ENCODE measurements at regions not wholly inside any gene's neighbourhood (a gene's known extent, or its start where the extent isn't known, plus 50 kb on each side); places are given as distances from the start of the nearest gene placed in this dataset.

DNA sequence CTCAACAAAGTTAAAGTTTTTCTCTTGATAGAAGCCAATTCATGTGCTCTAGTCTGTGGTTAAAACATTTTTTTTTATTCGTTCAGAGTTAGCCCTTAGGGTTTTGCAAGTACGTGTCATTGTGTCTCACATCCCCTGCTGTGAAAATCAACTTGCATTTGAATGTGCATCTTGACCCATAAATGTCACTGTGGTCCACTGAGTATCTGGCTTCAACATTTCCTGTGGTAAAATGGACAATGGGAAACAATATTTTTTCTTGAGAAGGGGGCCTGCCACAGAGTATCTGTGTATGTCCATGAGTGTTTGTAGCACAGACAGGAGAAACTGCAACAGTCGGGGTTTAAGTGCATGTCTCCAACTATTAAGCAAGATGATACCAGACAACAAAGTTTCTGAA, 554.8 kb upstream of the TENM3 start:
- no peak for DNase-seq

DNA sequence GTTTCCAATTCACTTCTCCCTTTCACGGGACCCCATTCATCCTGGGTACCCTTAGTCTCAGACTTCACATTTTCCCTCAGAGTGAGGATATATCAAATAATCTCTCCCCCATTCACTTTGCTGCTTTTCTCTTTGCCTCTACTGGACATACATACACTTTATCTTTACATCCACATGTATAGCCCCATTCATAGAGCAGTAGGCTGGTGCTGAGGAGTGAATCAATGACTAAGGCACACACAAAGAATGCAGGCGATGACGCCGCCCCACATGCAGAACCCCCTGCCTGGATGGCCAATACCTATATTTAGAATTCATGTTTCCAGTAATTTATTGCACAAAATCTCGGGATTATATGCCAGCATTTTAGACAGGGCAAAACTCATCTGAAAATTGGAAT, 554.3 kb upstream of the TENM3 start:
- no peak for DNase-seq

DNA sequence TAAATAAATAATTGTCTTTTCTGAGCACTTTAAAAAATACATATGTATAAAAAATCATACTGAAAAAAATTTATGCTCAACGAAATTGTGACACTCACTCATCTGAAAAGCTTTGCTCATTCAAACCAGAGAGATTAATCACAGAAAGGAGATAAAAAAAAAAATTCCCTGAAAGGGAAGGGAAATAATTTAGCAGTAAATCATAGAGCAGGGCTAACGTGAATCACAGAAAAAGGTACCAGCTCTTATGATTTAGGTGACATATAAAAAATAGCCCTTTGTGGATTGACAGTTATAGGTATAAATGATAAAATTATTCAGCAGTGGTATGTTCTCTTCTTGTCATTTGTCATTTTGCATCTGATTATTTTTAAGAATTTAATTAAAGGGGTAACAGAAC, 552.7 kb upstream of the TENM3 start:
- DNase-seq = no peak

DNA sequence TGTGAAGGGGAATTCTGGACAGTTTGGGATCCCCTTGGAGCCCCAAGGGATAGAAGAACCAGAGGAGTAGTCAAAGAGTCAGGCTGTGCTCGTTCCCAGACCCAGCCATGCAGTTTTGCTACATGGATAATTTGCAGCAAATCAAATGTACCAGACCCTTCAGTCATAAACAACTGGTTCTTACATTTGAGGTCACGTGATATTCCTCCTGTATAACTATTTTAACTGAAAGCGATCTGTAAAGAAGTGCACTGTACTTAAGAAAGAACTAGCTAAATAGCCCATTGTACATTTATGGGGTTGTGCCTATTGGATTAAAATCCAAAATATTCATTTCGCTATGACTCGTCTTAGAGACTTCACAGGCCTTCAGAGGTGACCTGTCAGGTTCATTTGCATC, 550.2 kb upstream of the TENM3 start:
- no peak for DNase-seq

DNA sequence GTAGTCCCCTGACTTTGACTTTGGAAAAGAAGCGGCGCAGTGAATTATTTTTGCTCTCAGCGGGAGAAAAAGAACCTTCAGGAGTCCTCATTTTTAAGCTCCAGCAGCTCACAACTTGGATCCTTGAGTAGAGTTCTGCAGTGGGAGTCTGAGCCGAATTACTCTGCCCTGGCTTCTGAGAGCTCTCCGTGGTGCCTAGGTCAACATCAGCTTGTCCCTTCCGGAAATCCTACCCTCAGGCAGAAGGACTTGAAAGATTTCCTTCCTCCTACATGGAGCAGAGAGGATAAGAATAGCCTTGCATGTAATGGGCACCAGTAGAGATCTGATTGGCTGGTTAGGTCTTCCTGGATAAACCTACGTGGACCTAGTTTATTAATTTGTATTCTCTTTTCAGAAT, 549.7 kb upstream of the TENM3 start:
- no peak for DNase-seq

DNA sequence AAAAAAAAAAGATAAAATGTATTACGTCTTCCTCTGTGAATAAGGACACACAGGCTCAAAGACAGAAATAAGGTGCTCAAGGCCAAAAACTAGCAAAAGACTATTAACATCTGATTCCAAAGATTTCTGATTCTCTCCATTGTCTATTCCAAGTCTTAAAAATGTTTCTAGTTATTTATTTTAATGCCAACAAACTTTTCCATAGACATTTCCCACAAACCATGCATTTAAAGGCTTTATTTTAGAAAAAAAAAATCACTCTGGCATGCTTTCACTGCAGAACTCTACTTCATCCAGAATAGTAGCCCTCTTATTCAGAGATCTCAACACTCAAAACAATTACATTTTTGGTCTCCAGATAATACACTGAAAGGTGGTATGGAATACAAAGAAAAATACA, 545.0 kb upstream of the TENM3 start:
- no peak for DNase-seq

DNA sequence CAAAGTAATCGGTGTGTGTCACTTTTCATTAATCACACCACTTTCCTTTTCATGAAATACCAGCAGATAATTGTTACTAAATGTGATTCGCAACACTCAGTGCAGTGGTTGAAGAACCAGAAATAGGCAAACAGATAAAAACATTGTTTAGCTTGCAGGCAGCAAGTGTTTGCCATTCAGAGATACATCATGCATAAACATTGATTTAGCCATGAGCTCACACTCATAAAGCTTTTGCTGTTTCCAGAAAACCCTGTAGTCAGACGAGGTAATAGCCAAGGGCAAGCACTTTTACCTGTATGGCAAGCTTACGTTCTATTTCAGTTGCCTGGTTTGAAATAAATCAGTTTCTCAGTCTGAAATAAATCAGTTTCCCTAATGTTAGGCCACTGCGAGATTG, 542.0 kb upstream of the TENM3 start:
- DNase-seq = no peak

DNA sequence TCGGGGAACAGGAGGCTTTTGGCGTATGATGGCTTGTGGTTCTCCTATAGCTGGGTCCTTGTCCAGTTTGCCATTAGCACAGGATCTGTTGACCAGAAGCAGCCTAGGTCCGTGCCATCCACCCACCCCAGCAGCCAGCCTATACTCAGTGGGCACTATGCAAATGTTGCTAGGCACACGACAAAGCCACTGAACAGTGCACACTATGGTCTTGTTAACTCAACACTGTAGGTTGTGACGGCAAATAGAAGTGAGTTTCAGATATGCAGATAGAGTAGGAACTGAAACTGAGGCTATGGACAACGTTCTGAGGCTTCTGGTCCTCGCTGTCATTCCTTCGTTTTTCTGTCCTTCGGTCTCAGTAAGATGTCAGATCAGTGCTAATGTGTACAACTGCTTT, 541.3 kb upstream of the TENM3 start:
- no peak for DNase-seq

DNA sequence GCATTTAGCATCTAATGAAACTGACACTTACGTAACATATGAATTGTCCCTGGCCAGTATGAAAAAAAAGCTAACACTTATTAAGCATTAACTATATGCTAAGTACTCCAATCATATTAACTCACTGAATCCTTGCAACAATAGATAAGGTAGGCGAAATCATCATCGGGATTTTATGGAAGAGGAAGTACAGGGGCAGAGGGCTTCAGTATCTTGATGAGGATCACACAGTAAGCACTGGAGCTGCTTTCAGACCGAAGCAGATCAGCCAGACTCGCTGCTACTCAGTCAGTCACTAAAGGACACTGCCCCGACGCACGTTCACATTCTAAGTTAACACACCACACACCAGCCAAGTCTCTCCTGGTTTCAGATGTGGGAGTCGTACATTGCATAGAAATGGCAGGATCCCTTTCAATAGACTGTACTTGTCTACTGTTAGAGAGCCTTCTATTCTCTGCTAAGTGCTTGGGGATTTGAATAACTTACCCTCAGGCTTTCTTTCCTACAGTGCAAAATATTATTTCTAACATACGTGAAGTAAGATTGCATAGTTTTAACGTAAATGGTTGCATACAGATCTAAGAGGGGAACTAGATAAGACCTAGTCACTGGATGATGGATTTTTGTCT, 540.2 kb upstream of the TENM3 start:
- no peak for DNase-seq

DNA sequence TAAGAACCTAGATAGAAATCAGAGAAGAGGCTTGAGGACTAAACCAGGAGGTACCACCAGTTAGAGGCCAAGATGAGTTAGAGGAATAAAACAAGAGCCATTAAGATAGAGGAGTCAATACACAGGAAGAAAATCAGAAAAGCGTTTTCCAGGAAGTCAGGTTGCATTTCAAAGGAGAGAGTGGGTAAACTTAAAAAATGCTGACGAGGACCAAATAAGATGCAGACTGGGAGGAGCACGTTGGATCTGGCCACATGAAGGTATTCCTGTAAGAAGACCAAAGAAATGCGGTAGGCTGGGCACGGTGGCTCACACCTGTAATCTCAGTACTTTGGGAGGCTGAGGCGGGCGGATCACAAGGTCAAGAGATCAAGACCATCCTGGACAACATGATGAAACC, 533.1 kb upstream of the TENM3 start:
- DNase-seq = no peak

DNA sequence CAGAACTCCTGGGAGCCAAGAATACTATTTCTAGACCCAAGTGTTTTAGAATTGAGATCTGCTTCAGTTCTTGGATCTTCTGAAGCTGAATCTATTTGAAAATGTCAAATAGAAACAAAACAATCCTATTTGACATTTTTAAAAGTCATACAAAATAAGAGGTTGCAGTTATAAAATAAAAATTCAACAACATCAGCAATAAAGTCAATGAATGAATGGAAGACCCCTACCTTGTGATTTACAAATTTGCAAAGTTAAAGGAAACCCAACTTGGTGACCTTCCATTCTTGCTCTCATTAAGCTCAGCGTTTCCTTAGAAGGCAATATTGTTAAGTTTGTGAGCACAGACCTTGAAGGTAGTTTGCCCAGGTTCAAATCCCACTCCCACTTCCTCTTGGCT, 531.8 kb upstream of the TENM3 start:
- no peak for DNase-seq

DNA sequence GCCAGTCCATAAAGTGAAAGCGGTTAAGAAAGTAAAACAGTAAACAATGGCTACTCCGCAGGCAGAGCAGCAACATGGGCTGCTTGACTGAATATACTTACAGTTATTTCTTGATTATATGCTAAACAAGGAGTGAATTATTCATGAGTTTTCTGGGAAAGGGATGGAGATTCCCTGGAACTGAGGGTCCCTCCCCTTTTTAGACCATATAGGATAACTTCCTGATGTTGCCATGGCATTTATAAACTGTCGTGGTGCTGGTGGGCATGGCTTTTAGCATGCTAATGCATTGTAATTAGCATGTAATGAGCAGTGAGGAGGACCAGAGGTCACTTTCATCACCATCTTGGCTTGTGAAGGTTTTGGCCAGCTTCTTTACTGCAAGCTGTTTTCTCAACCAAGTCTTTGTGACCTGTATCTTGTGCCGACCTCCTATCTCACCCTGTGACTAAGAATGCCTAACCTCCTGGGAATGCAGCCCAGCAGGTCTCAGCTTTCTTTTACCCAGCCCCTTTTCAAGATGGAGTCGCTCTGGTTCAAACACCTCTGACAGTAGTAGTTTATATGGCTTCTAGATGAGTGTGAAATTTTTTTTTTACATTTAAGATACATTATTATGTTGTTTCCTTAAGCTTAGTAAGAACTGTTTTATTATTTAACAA, 514.8 kb upstream of the TENM3 start:
- no peak for DNase-seq

DNA sequence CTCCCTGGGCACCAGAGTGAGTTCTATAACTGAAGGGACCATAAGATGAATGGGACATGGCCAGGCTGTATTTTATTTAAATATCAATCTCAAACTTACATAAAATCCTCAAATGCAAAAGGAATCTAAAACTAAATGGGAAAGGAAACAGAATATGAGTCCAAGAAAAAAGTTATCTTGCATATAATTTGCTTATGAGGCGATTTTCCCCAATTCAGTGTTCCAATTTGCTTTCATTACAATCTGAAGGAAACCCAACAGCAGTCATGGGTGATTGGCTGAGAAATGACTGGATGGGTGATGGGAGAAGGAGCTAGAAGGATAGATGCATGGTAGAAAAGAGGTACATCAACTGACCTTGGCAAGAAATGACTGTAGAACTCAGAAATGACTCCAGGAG, 511.3 kb upstream of the TENM3 start:
- no peak for DNase-seq

DNA sequence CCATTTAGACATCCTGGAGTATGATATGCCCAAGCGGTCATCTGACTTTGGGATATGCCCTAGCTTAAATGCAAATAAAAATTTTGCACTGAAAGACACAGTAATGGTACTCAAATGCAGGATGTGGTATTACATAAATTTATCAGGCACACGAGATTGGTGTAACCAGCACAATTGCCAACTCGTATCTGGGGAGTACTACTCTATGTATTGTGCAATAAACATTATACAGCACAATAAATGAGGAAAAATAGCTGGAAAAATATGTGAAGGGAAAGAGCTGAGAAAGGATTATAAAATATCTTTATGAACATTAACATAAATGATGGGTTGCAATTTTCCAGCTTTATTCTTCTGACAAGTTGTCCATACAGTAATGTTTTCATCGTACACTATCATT, 505.5 kb upstream of the TENM3 start:
- DNase-seq = no peak

DNA sequence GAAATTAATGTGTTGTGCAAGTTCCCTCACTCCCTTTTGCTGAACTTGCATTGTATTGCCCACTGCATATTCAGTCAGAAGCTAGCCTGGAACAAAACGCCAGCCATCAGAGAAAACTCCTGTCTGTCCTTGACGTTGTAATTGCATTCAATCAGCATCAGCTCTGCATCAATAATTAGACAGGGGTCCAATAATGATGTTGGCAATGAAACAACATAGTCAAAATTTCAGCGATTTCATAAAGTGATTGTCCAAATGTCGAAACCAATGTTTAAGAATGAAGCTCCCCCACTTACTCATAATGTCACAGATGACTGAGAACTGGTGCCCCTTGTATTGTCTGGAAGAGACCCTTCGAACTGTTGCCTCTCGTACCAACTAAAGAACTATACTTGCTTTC, 504.2 kb upstream of the TENM3 start:
- DNase-seq = no peak

DNA sequence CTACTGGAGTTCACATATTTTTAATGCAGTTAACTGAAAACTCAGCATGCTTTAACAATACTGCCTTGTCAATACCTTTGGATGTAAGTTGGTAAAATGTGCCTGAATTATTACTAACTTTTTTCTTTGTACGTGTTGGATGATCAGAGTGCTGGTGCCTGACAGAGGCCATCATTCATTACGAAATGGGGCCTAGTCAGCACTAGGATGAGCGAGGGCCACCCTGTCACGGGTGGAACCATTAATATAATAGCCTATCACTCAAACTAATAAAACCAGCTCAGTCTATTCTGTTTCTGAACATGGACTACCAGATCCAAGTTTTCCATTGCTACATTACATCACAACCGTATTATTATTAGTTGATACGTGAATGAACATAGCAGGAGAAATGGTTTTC, 501.7 kb upstream of the TENM3 start:
- no peak for DNase-seq

DNA sequence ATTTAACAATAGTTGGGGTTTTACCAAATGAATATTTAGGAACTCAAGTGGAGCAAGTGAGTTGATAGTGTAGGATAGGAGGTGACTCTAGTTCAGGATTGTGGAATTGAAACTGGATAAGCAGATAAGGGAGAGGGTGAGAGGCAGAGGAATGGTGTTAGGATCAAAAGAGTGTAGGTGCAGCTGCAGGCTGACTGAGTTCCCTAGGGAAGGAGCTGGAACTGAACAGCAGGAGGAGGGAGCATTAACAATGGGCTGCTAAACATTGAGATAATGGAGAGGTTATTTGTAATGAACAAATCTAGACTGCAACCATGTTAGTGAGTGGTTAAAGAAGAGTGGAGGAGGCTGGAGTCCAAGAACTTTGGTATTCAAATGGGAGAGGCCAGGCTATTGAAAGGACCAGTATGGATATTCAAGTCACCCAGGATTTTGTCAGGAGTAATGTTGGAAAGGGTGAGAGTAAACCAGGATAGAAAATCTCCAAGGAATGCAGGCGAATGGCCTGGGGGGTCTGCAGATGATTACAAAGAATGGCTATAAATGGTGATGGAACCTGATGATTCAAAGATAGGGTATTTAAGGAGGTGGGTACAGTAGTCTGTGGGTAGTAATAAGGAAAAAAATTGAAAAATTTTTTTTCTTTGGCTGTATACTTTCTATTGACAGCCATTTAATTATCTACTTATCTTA, 497.1 kb upstream of the TENM3 start:
- DNase-seq = no peak

DNA sequence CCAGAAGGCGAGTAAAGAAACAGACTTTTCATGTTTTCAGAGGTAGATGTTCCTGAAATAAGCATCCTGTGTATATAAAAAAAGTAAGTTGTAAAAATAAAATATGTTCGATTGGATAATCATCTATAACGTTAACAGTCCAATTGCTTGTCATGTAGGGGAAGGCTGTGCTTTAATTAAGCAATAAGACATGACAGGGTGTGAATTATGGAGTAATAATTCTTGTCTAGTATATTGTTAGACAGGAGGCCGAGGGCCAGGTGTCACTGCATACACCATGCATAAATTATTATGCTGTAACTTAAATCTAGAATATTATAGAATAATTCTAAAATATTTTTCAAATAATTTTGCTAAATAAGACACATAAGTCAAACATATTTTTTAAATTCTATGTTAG, 494.6 kb upstream of the TENM3 start:
- DNase-seq = no peak

DNA sequence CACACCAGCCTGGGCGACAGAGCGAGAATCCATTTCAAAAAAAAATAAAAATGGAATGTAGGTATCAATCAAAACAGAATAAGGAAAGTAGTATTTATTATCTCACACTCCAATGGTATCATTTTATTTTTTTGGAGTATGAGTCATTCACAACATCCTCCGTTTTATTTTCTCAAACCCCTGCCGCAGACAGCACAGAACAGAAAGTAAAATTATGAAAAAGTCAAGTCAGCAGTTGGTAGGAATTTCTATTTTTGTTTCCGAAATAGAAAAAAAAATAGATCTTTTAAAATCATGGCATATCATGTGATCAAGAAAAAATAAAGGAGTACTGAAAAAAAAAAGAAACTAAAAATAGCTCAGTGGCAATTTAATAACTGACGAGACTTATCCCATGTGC, 490.7 kb upstream of the TENM3 start:
- DNase-seq = no peak

DNA sequence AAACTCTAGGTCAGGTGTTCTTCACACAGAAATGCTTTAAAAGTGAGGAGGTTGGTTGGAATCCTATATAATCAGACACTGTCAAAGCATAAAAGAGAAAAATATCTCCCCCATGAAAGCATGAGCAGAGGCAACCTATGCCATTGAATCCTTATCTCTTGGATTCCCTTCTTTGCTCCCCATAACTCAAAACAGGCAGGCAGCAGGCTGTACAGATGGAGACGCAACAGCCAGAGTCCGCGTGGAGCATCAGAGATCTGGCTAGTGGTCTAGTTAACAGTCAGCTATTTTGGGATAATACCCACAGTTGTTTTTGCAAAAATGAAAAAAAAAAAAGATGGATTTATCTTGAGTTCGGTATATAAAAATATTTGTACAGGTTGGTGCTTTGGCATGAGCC, 490.0 kb upstream of the TENM3 start:
- no peak for DNase-seq

DNA sequence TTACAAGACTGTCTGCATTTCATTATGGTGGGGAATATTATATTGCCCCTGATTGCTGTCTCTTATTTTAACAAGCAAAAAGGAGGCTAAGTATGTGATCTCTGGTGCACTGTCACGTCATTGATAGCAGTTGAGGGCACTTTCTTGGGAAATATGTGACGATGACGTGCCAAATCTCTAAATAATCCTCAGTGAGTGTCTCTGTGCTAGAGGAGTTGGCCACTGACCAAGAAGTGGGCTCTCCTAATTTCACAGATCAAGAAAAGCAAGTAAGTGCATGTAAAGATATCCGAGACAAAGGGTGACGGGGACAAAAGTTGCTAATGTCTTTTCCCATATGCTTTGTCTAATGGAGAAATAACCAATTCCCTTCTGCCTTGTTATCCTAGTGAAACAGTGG, 487.4 kb upstream of the TENM3 start:
- DNase-seq = no peak

DNA sequence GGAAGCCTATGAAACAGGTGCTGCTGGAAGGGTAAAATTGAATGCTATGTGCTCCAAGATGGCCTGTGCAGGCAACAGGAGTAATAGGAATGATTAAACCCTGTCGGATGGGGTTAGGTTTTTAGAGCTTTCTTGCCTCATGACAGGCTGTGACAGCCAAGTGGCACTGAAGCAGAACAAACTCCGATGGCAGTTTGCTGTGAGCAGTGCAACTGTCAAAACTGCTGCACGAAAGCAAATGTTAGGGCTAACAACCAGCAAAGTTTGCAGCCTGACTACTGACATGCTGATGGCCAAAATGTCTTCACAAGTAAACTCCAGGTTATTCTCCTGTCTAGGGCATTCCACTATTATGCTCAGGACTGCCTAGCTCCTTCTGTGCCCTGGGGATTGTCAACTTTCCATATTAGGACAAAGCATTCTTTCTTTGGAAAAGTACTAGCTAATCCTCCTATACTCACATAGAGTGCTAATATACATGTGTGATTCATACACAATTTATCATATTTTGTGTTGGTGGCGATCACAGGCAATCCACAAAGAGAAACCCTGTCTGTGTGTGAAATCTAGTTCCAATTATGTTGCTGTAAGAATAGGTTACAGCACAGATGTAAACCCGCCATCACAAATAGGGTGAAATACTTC, 486.6 kb upstream of the TENM3 start:
- DNase-seq = no peak

DNA sequence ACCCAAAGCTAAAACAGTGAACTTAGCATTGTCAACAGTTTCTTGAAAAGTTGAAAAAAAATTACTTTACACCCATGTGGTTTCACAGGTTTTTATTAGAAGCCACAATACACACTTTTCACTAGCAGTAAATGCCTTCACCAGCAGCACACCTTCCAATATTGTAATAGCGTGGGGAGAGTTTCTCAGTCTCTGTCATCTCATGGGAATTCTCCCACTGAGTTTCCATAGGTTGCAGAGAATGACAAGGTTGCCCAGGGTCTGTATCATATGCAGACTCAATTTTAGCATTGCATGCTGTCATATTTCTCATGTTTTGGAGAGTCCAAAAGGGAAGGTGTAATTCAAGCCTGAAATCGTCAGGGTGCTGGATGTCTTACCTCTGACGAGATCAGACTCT, 486.1 kb upstream of the TENM3 start:
- DNase-seq = no peak
